Lower lobe of right lung (tissue), 2 donors: ENCODE measurements at regions not wholly inside any gene's neighbourhood (a gene's known extent, or its start where the extent isn't known, plus 50 kb on each side); places are given as distances from the start of the nearest gene placed in this dataset.

ENCODE experiments used
- ATAC-seq, 2 donors: fragments of 200-7000 bp; cut with Tn5 transposase; one replicate each; pipeline ENCODE4 v1.9.1; 2020 to 2022; ENCODE audit warnings: mild to moderate bottlenecking in 2 of 2, moderate library complexity in 2 of 2
- DNase-seq: peaks from one replicate; pipeline ENCODE4 v3.0.0-alpha.2; 2020
- H3K27ac ChIP-seq: fragments of 200-600 bp; one replicate; pipeline ENCODE4 v1.8.0; 2022
- H3K27me3 ChIP-seq: fragments of 200-600 bp; one replicate; pipeline ENCODE4 v1.8.0; 2022; ENCODE audit warnings: low read depth
- H3K36me3 ChIP-seq: fragments of 200-600 bp; one replicate; pipeline ENCODE4 v1.8.0; 2022; ENCODE audit warnings: mild to moderate bottlenecking
- H3K4me1 ChIP-seq: fragments of 200-600 bp; one replicate; pipeline ENCODE4 v1.8.0; 2022
- H3K4me3 ChIP-seq: fragments of 200-600 bp; one replicate; pipeline ENCODE4 v1.8.0; 2022; ENCODE audit warnings: mild to moderate bottlenecking
- H3K9me3 ChIP-seq: fragments of 200-600 bp; one replicate; pipeline ENCODE4 v1.8.0; 2022
- intact Hi-C: fragments of 100-400 bp; cut with DNase I; formaldehyde crosslinking; loops from one replicate; pipeline ENCODE4 v1.11.0; 2022
- TF ChIP-seq, protein P1 (sequence below): fragments of 200-600 bp; IDR thresholded peaks from one replicate; pipeline ENCODE4 v1.8.0; 2022; ENCODE audit warnings: antibody characterized with exemption, mild to moderate bottlenecking
- donor health status: DM: no; HTN: yes; CAD: no; lungs with severe emphysema.

GRCh38 chr5:88389338-88390095 is 120.9 kb upstream of the TMEM161B start:
- H3K4me1 ChIP-seq = no peaks in the 10 kb centered on the region
- ATAC-seq = no peak
- no peak overlapping the region for H3K4me3 ChIP-seq
- H3K9me3 ChIP-seq = no peaks in the 10 kb centered on the region
- no peaks in the 10 kb centered on the region for H3K36me3 ChIP-seq
- no peaks in the 10 kb centered on the region for H3K27me3 ChIP-seq
- TF ChIP-seq, protein P1, sequence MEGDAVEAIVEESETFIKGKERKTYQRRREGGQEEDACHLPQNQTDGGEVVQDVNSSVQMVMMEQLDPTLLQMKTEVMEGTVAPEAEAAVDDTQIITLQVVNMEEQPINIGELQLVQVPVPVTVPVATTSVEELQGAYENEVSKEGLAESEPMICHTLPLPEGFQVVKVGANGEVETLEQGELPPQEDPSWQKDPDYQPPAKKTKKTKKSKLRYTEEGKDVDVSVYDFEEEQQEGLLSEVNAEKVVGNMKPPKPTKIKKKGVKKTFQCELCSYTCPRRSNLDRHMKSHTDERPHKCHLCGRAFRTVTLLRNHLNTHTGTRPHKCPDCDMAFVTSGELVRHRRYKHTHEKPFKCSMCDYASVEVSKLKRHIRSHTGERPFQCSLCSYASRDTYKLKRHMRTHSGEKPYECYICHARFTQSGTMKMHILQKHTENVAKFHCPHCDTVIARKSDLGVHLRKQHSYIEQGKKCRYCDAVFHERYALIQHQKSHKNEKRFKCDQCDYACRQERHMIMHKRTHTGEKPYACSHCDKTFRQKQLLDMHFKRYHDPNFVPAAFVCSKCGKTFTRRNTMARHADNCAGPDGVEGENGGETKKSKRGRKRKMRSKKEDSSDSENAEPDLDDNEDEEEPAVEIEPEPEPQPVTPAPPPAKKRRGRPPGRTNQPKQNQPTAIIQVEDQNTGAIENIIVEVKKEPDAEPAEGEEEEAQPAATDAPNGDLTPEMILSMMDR = no peak
- intact Hi-C loops = no loop called here
- DNase-seq = no peak
- no peak overlapping the region for H3K27ac ChIP-seq

GRCh38 chr5:88388476-88389337 is 120.1 kb upstream of the TMEM161B start:
- intact Hi-C loops = no loop called here
- TF ChIP-seq, protein P1 = no peak
- Histone ChIP-seq H3K36me3 (no peaks in the 10 kb centered on the region), H3K4me1 (no peaks in the 10 kb centered on the region), H3K27me3 (no peaks in the 10 kb centered on the region), H3K4me3 (no peak overlapping the region), H3K27ac (no peak overlapping the region), H3K9me3 (no peaks in the 10 kb centered on the region)
- ATAC-seq = no peak
- no peak for DNase-seq

DNA sequence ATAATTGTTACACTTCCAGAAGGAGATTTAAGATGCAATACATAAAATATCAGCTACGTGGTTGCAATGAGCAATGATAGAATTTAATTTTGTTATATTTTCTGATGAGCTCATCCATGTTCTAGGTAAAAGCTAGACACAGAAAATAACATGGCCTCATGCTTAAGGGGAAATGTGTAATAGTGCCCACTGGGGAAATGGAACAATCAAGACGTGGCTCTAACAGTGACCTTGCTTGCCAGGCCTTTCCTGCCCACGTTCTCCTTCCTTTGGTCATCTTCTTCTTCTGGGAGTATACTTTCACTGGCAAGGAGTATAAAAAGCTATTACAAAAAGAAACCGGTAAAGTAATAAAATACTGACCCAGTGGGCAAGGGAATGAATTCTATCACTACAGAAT is 116.2 kb upstream of the TMEM161B start:
- intact Hi-C loops = no loop called here
- DNase-seq = no peak
- H3K27me3 ChIP-seq = no peaks in the 10 kb centered on the region

GRCh38 chr5:88380332-88380731 is 111.7 kb upstream of the TMEM161B start:
- Histone ChIP-seq H3K27ac (no peak overlapping the region), H3K4me1 (no peaks in the 10 kb centered on the region), H3K9me3 (no peaks in the 10 kb centered on the region), H3K4me3 (no peak overlapping the region), H3K27me3 (no peaks in the 10 kb centered on the region), H3K36me3 (no peaks in the 10 kb centered on the region)
- ATAC-seq (no peak), DNase-seq (no peak)
- TF ChIP-seq, protein P1 = no peak
- intact Hi-C loops = no loop called here

More for the DNA sequence above, 116.2 kb upstream of the TMEM161B start:
- Histone ChIP-seq H3K4me3 (no peak overlapping the region), H3K36me3 (no peaks in the 10 kb centered on the region), H3K27ac (no peak overlapping the region), H3K9me3 (no peaks in the 10 kb centered on the region), H3K4me1 (no peaks in the 10 kb centered on the region)
- no peak for ATAC-seq
- TF ChIP-seq, protein P1 = no peak

DNA sequence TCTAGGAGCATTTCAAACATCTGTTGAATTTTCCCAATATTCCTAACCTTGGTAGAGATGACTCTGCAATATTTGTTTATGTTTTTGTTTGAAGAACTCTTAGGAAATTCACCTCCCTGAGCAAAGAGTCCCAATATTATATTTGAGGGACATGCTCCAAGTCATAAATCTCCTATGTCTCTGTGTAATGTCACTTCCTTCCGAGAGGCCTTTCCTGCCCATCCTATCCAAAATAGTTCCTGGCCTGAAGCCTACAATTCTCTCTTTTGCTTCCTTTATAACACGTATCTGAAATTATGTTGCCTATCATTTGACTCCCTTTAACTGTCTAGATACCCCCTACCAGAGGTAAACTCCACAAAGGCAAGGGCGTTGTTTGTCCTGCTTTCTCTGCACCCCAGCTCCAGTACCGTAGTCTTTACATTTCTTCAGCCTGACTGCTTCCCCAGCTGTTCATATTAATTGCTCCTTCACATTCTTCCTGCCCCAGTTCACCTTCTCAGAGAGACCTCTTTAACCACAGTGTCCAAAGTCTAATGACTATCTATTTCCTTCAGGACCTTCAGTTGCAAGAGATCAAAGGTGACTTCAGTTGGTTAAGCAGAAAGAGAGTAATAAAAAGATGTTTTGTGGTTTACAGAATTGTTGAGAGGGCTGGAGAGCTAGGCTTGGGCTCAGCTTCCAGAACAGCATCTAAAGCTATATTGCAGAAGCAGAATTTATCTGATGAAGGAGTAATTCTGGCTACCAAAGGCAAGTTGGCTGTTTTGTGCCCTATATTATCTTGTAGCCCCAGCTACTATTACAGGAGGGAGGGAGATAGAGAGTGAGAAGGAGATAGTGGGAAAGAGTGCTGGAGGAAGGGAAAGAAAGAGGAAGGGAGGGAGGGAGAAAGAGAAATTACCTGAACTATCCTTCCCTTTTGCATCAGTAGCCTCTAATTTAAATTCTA is 109.3 kb upstream of the TMEM161B start:
- Histone ChIP-seq H3K4me3 (no peak overlapping the region), H3K27ac (no peak overlapping the region), H3K4me1 (no peaks in the 10 kb centered on the region), H3K27me3 (no peaks in the 10 kb centered on the region), H3K9me3 (no peaks in the 10 kb centered on the region), H3K36me3 (no peaks in the 10 kb centered on the region)
- DNase-seq (no peak), ATAC-seq (no peak)
- intact Hi-C loops = no loop called here
- TF ChIP-seq, protein P1 = no peak
